ENCODE measurements at regions not wholly inside any gene's neighbourhood (a gene's known extent, or its start where the extent isn't known, plus 50 kb on each side); places are given as distances from the start of the nearest gene placed in this dataset.

DNA sequence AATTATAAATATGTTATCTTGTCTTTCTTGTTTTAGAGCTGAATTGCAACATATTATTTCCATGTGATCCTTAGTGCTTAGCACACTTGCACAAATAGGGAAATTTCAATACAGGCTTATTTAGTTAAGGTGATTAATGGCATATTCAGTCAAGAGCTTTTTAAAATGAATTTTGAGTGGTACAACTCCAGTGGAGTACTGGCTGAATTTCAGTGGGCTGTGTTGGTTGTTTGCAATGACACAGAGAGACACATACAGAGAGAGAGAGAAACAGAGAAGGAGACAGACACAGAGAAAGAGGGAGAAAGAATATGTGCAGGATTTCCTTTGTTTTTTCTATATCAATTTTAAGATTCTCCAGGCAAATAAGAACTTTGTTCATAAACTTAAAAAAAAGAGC, 766.9 kb downstream of the DNAJB9 start:
- TF ChIP-seq, protein P1, sequence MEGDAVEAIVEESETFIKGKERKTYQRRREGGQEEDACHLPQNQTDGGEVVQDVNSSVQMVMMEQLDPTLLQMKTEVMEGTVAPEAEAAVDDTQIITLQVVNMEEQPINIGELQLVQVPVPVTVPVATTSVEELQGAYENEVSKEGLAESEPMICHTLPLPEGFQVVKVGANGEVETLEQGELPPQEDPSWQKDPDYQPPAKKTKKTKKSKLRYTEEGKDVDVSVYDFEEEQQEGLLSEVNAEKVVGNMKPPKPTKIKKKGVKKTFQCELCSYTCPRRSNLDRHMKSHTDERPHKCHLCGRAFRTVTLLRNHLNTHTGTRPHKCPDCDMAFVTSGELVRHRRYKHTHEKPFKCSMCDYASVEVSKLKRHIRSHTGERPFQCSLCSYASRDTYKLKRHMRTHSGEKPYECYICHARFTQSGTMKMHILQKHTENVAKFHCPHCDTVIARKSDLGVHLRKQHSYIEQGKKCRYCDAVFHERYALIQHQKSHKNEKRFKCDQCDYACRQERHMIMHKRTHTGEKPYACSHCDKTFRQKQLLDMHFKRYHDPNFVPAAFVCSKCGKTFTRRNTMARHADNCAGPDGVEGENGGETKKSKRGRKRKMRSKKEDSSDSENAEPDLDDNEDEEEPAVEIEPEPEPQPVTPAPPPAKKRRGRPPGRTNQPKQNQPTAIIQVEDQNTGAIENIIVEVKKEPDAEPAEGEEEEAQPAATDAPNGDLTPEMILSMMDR (IDR thresholded peaks at IDR 0.05; ENCODE audit: insufficient read depth, low read length) = no peak
- TF ChIP-seq GABPA (IDR thresholded peaks at IDR 0.05; ENCODE audit: low read depth) = no peak

All from HL-60 (cell line).